ENCODE measurements at regions not wholly inside any gene's neighbourhood (a gene's known extent, or its start where the extent isn't known, plus 50 kb on each side); places are given as distances from the start of the nearest gene placed in this dataset.

- TF ChIP-seq CTCF (conservative IDR thresholded peaks at IDR 0.05; ENCODE audit: low read depth, low read length) (no peak), EZH2 (IDR thresholded peaks at IDR 0.05; ENCODE audit: low read length, unreplicated experiment) (no peak)
Measured at GRCh38 chr10:4191894-4192293, 406.9 kb upstream of the KLF6 start.

All from PC-3 (cell line).